ENCODE measurements at regions not wholly inside any gene's neighbourhood (a gene's known extent, or its start where the extent isn't known, plus 50 kb on each side); places are given as distances from the start of the nearest gene placed in this dataset.

GRCh38 chr13:84902243-84902642 lies 897.0 kb downstream of the SLITRK6 start:
- no peaks in the 10 kb centered on the region for H4K20me1 ChIP-seq (replicated peaks; ENCODE audit: insufficient read depth)
- Mint-ChIP-seq H3K4me3 (no peak overlapping the region), H3K36me3 (ENCODE audit: low read depth) (no peaks in the 10 kb centered on the region), H3K27ac (no peak overlapping the region), H3K4me1 (no peaks in the 10 kb centered on the region), H3K27me3 (ENCODE audit: insufficient read depth, low read depth, poor library complexity) (peaks cover 4% of the 10 kb centered on the region), H3K9me3 (no peaks in the 10 kb centered on the region)
- H3F3A ChIP-seq (replicated peaks; ENCODE audit: low read depth), result no peaks in the 10 kb centered on the region
- no peaks in the 10 kb centered on the region for H3K4me1 ChIP-seq (ENCODE audit: insufficient read depth)
- H3K4me2 ChIP-seq, result no peak overlapping the region
- H3K27ac ChIP-seq (ENCODE audit: low read depth), result no peak overlapping the region
- no peak for ATAC-seq
- H3K9me2 ChIP-seq (ENCODE audit: insufficient read depth), result peaks cover 4% of the 10 kb centered on the region; the same call in 1 of the 2 replicates
- H2AFZ ChIP-seq, result no peak overlapping the region
- no peak overlapping the region for H3K4me3 ChIP-seq
- TF ChIP-seq JUNB (IDR thresholded peaks at IDR 0.05; ENCODE audit: unreplicated experiment), result no peak
- no peak for TF ChIP-seq CTCF (conservative IDR thresholded peaks at IDR 0.05; ENCODE audit: low read depth in 2 of 2)
- TF ChIP-seq EZH2phosphoT487 (IDR thresholded peaks at IDR 0.05; ENCODE audit: unreplicated experiment), result no peak
- TF ChIP-seq ZNF462 (CRISPR knock-in tag; IDR thresholded peaks at IDR 0.05), result no peak
- no peak for TF ChIP-seq NANOG (IDR thresholded peaks at IDR 0.05; ENCODE audit: borderline replicate concordance)
- TF ChIP-seq POLR2AphosphoS5 (IDR thresholded peaks at IDR 0.05; ENCODE audit: low read depth), result no peak
- TF ChIP-seq REST (IDR thresholded peaks at IDR 0.05; ENCODE audit: unreplicated experiment), result no peak
- TF ChIP-seq CREB1 (CRISPR knock-in tag; IDR thresholded peaks at IDR 0.05; ENCODE audit: low read depth), result no peak
- no peak for TF ChIP-seq ETS1 (IDR thresholded peaks at IDR 0.05)
- TF ChIP-seq ZNF331 (CRISPR knock-in tag; IDR thresholded peaks at IDR 0.05; ENCODE audit: low read depth), result no peak
- no peak for TF ChIP-seq STAT1 (IDR thresholded peaks at IDR 0.05; ENCODE audit: unreplicated experiment)
- no peak for TF ChIP-seq ZNF114 (CRISPR knock-in tag; IDR thresholded peaks at IDR 0.05)
- no peak for TF ChIP-seq EZH2 (IDR thresholded peaks at IDR 0.05; ENCODE audit: low read depth, unreplicated experiment)
- no peaks in the 10 kb centered on the region for H3K27me3 ChIP-seq (ENCODE audit: insufficient read depth)
- no peaks in the 10 kb centered on the region for H3K79me2 ChIP-seq (replicated peaks; ENCODE audit: insufficient read depth)
- no peak for DNase-seq (ENCODE audit: low spot score)
- no peaks in the 10 kb centered on the region for H3K36me3 ChIP-seq (ENCODE audit: insufficient read depth)
